Body of pancreas (tissue), 4 donors: ENCODE measurements at regions not wholly inside any gene's neighbourhood (a gene's known extent, or its start where the extent isn't known, plus 50 kb on each side); places are given as distances from the start of the nearest gene placed in this dataset.

Experiments
- CTCF ChIP-seq, 7 experiments: fragments of 450-650 bp in 4 of 7; fragments of 200-600 bp in 3 of 7; sonication (generic) in 3 of 7; IDR thresholded peaks; one replicate each; pipeline ENCODE4 v1.5.1; 2016 to 2019; ENCODE audit warnings: antibody characterized with exemption in 7 of 7
- POLR2A ChIP-seq, 3 donors: fragments of 450-650 bp; IDR thresholded peaks; one replicate each; pipeline ENCODE4 v1.6.1; 2016; ENCODE audit warnings: antibody characterized with exemption in 3 of 3, mild to moderate bottlenecking in 2 of 3

- no peak for TF ChIP-seq POLR2A (IDR thresholded peaks at IDR 0.05)
- TF ChIP-seq CTCF (IDR thresholded peaks at IDR 0.05), result no peak
Measured at GRCh38 chr1:209443975-209444651, 139.4 kb upstream of the CAMK1G start.
